ENCODE measurements at regions not wholly inside any gene's neighbourhood (a gene's known extent, or its start where the extent isn't known, plus 50 kb on each side); places are given as distances from the start of the nearest gene placed in this dataset.

- no peak for DNase-seq (ENCODE audit: low read depth)
Observed at GRCh38 chr13:82817133-82817532, 1065.1 kb downstream of the SLITRK1 start.

- no peak for DNase-seq (ENCODE audit: low read depth)
Observed at GRCh38 chr13:82815791-82816190, 1066.5 kb downstream of the SLITRK1 start.

- peak; percentile 4 for DNase-seq (ENCODE audit: low read depth)
Observed at GRCh38 chr13:82803341-82803740, 1078.9 kb downstream of the SLITRK1 start.

GRCh38 chr13:82802528-82802927, 1079.7 kb downstream of the SLITRK1 start:
- no peak for DNase-seq (ENCODE audit: low read depth)

GRCh38 chr13:82800391-82800790, 1081.9 kb downstream of the SLITRK1 start:
- DNase-seq (ENCODE audit: low read depth): peak; percentile 17

GRCh38 chr13:82797876-82798275, 1084.4 kb downstream of the SLITRK1 start:
- DNase-seq (ENCODE audit: low read depth): no peak

GRCh38 chr13:82791035-82791434, 1091.2 kb downstream of the SLITRK1 start:
- no peak for DNase-seq (ENCODE audit: low read depth)

- peak; percentile 34 for DNase-seq (ENCODE audit: low read depth)
Observed at GRCh38 chr13:82772816-82773215, 1109.5 kb downstream of the SLITRK1 start.

GRCh38 chr13:82766732-82767321, 1115.4 kb downstream of the SLITRK1 start:
- no peak for DNase-seq (ENCODE audit: low read depth)

GRCh38 chr13:82758044-82758443, 1124.2 kb downstream of the SLITRK1 start:
- DNase-seq (ENCODE audit: low read depth): peak; percentile 52

- DNase-seq (ENCODE audit: low read depth): no peak
Observed at GRCh38 chr13:82751206-82751605, 1131.1 kb downstream of the SLITRK1 start.

GRCh38 chr13:82749551-82749950, 1132.7 kb downstream of the SLITRK1 start:
- DNase-seq (ENCODE audit: low read depth): peak; percentile 36

- peak; percentile 61 for DNase-seq (ENCODE audit: low read depth)
Observed at GRCh38 chr13:82747958-82748357, 1134.3 kb downstream of the SLITRK1 start.

GRCh38 chr13:82747291-82747690, 1135.0 kb downstream of the SLITRK1 start:
- DNase-seq (ENCODE audit: low read depth): no peak

- DNase-seq (ENCODE audit: low read depth): no peak
Observed at GRCh38 chr13:82740442-82740841, 1141.8 kb downstream of the SLITRK1 start.

GRCh38 chr13:82739881-82740280, 1142.4 kb downstream of the SLITRK1 start:
- DNase-seq (ENCODE audit: low read depth): peak; percentile 40

GRCh38 chr13:82729401-82729800, 1152.9 kb downstream of the SLITRK1 start:
- no peak for DNase-seq (ENCODE audit: low read depth)

- DNase-seq (ENCODE audit: low read depth): no peak
Observed at GRCh38 chr13:82720986-82721385, 1161.3 kb downstream of the SLITRK1 start.

- no peak for DNase-seq (ENCODE audit: low read depth)
Observed at GRCh38 chr13:82719987-82720386, 1162.3 kb downstream of the SLITRK1 start.

GRCh38 chr13:82717249-82717648, 1165.0 kb downstream of the SLITRK1 start:
- DNase-seq (ENCODE audit: low read depth): peak; percentile 86

- DNase-seq (ENCODE audit: low read depth): peak; percentile 82
Observed at GRCh38 chr13:82713687-82714405, 1168.4 kb downstream of the SLITRK1 start.

GRCh38 chr13:82702513-82702912, 1179.8 kb downstream of the SLITRK1 start:
- DNase-seq (ENCODE audit: low read depth): no peak

GRCh38 chr13:82701020-82701419, 1181.3 kb downstream of the SLITRK1 start:
- DNase-seq (ENCODE audit: low read depth): no peak

GRCh38 chr13:82698941-82699340, 1183.3 kb downstream of the SLITRK1 start:
- DNase-seq (ENCODE audit: low read depth): peak; percentile 23

Measured in iris pigment epithelial cell (primary cell).